ENCODE measurements at regions not wholly inside any gene's neighbourhood (a gene's known extent, or its start where the extent isn't known, plus 50 kb on each side); places are given as distances from the start of the nearest gene placed in this dataset.

- Histone ChIP-seq H3K4me1 (ENCODE audit: insufficient read depth, low read length) (no peaks in the 10 kb centered on the region), H2AFZ (ENCODE audit: low read length) (no peak overlapping the region), H3K27ac (ENCODE audit: low read depth, low read length) (no peak overlapping the region), H3K36me3 (ENCODE audit: insufficient read depth, low read length) (no peaks in the 10 kb centered on the region), H3K79me2 (ENCODE audit: insufficient read depth, low read length) (no peaks in the 10 kb centered on the region), H4K20me1 (ENCODE audit: insufficient read depth, low read length) (no peaks in the 10 kb centered on the region), H3K4me3 (ENCODE audit: insufficient read depth, low read length) (no peak overlapping the region), H3K9me3 (ENCODE audit: low read depth, low read length) (no peaks in the 10 kb centered on the region), H3K4me2 (ENCODE audit: insufficient read depth, low read length) (no peak overlapping the region), H3K27me3 (ENCODE audit: insufficient read depth, low read length) (no peaks in the 10 kb centered on the region)
- DNase-seq (ENCODE audit: insufficient read length, low spot score, missing footprints): no peak
- TF ChIP-seq CTCF (IDR thresholded peaks at IDR 0.05; ENCODE audit: extremely low read depth, low read depth, low read length): no peak
Observed at GRCh38 chr4:149095001-149095400, 652.8 kb upstream of the NR3C2 start.

GRCh38 chr4:149084144-149084543 is 641.9 kb upstream of the NR3C2 start:
- TF ChIP-seq CTCF (IDR thresholded peaks at IDR 0.05; ENCODE audit: extremely low read depth, low read depth, low read length): no peak
- Histone ChIP-seq H3K27me3 (ENCODE audit: insufficient read depth, low read length) (no peaks in the 10 kb centered on the region), H4K20me1 (ENCODE audit: insufficient read depth, low read length) (no peaks in the 10 kb centered on the region), H3K4me2 (ENCODE audit: insufficient read depth, low read length) (no peak overlapping the region), H3K27ac (ENCODE audit: low read depth, low read length) (no peak overlapping the region), H2AFZ (ENCODE audit: low read length) (no peak overlapping the region), H3K9me3 (ENCODE audit: low read depth, low read length) (no peaks in the 10 kb centered on the region), H3K36me3 (ENCODE audit: insufficient read depth, low read length) (no peaks in the 10 kb centered on the region), H3K4me1 (ENCODE audit: insufficient read depth, low read length) (no peaks in the 10 kb centered on the region), H3K4me3 (ENCODE audit: insufficient read depth, low read length) (no peak overlapping the region), H3K79me2 (ENCODE audit: insufficient read depth, low read length) (no peaks in the 10 kb centered on the region)
- DNase-seq (ENCODE audit: insufficient read length, low spot score, missing footprints): no peak

- Histone ChIP-seq H2AFZ (ENCODE audit: low read length) (no peak overlapping the region), H3K9me3 (ENCODE audit: low read depth, low read length) (no peaks in the 10 kb centered on the region), H3K4me1 (ENCODE audit: insufficient read depth, low read length) (no peaks in the 10 kb centered on the region), H3K36me3 (ENCODE audit: insufficient read depth, low read length) (no peaks in the 10 kb centered on the region), H3K4me2 (ENCODE audit: insufficient read depth, low read length) (no peak overlapping the region), H3K4me3 (ENCODE audit: insufficient read depth, low read length) (no peak overlapping the region), H4K20me1 (ENCODE audit: insufficient read depth, low read length) (no peaks in the 10 kb centered on the region), H3K27ac (ENCODE audit: low read depth, low read length) (no peak overlapping the region), H3K27me3 (ENCODE audit: insufficient read depth, low read length) (no peaks in the 10 kb centered on the region), H3K79me2 (ENCODE audit: insufficient read depth, low read length) (no peaks in the 10 kb centered on the region)
- no peak for TF ChIP-seq CTCF (IDR thresholded peaks at IDR 0.05; ENCODE audit: extremely low read depth, low read depth, low read length)
- DNase-seq (ENCODE audit: insufficient read length, low spot score, missing footprints): no peak
Observed at GRCh38 chr4:149077181-149077580, 635.0 kb upstream of the NR3C2 start.

GRCh38 chr4:149076401-149076800 is 634.2 kb upstream of the NR3C2 start:
- Histone ChIP-seq H3K36me3 (ENCODE audit: insufficient read depth, low read length) (no peaks in the 10 kb centered on the region), H3K27ac (ENCODE audit: low read depth, low read length) (no peak overlapping the region), H4K20me1 (ENCODE audit: insufficient read depth, low read length) (no peaks in the 10 kb centered on the region), H3K9me3 (ENCODE audit: low read depth, low read length) (no peaks in the 10 kb centered on the region), H3K79me2 (ENCODE audit: insufficient read depth, low read length) (no peaks in the 10 kb centered on the region), H3K4me3 (ENCODE audit: insufficient read depth, low read length) (no peak overlapping the region), H3K4me2 (ENCODE audit: insufficient read depth, low read length) (no peak overlapping the region), H2AFZ (ENCODE audit: low read length) (no peak overlapping the region), H3K27me3 (ENCODE audit: insufficient read depth, low read length) (no peaks in the 10 kb centered on the region), H3K4me1 (ENCODE audit: insufficient read depth, low read length) (no peaks in the 10 kb centered on the region)
- DNase-seq (ENCODE audit: insufficient read length, low spot score, missing footprints): no peak
- no peak for TF ChIP-seq CTCF (IDR thresholded peaks at IDR 0.05; ENCODE audit: extremely low read depth, low read depth, low read length)
